Ovary (tissue), 3 donors: ENCODE measurements at regions not wholly inside any gene's neighbourhood (a gene's known extent, or its start where the extent isn't known, plus 50 kb on each side); places are given as distances from the start of the nearest gene placed in this dataset.

Experiments used
- EP300 ChIP-seq: sonication (generic); formaldehyde crosslinking; IDR thresholded peaks from one replicate; pipeline ENCODE4 v1.6.1; 2017; ENCODE audit warnings: antibody characterized with exemption
- TF ChIP-seq, protein P1 (sequence below), 3 donors: fragments of 450-650 bp in 2 of 3; fragments of 200-600 bp in 1 of 3; IDR thresholded peaks; one replicate each; pipeline versions ENCODE4 v1.5.1 to v1.8.0; 2016 to 2022; ENCODE audit warnings: antibody characterized with exemption in 3 of 3, mild to moderate bottlenecking in 1 of 3
- donor health status: DM: no; HTN: no; CAD: no.

DNA sequence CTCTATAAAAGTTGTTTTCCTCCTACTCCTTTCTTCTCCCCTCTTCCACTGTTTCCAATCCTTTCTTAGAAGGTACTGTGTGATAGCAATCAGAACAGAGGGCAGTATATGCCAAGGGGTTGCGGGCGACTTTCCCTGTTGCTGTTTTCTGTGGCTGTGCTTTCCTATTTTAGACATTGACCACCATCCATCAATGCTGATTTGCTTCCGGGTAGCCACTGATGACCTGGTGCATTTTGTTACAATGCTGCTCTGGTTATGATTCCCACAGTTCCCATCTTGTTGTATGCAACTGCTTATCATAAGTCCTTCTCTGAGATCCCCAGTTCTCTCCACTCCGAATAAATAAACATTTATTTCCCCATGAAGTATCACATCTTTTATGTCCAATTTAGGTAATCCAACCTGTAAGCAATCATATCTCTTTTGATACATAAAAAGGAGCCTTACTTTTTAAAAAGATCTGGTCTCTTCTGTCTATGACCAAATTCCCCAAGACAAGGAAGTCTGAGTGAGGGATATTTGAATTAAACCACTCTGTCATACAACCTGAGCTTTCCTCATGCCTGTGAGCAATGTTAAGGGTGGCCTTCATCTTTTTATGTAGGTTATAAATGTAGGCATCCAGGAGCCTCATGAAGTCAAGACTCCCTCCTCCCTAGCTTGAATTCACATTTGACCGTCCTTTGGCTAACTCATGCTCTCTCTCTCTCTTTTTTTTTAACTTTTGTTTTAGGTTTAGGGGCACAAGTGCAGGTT is 52.5 kb upstream of the CD55 start:
- TF ChIP-seq, protein P1, sequence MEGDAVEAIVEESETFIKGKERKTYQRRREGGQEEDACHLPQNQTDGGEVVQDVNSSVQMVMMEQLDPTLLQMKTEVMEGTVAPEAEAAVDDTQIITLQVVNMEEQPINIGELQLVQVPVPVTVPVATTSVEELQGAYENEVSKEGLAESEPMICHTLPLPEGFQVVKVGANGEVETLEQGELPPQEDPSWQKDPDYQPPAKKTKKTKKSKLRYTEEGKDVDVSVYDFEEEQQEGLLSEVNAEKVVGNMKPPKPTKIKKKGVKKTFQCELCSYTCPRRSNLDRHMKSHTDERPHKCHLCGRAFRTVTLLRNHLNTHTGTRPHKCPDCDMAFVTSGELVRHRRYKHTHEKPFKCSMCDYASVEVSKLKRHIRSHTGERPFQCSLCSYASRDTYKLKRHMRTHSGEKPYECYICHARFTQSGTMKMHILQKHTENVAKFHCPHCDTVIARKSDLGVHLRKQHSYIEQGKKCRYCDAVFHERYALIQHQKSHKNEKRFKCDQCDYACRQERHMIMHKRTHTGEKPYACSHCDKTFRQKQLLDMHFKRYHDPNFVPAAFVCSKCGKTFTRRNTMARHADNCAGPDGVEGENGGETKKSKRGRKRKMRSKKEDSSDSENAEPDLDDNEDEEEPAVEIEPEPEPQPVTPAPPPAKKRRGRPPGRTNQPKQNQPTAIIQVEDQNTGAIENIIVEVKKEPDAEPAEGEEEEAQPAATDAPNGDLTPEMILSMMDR (IDR thresholded peaks at IDR 0.05): no peak
- no peak for TF ChIP-seq EP300
